ENCODE measurements at regions not wholly inside any gene's neighbourhood (a gene's known extent, or its start where the extent isn't known, plus 50 kb on each side); places are given as distances from the start of the nearest gene placed in this dataset.
A peak's percentile ranks its signal among the peaks of the same experiment; 100 is the strongest.
"Not testable (repeated sequence)": the region's sequence is repeated elsewhere in the genome, so short reads cannot be mapped to it uniquely, and the experiment has no call there.

DNA sequence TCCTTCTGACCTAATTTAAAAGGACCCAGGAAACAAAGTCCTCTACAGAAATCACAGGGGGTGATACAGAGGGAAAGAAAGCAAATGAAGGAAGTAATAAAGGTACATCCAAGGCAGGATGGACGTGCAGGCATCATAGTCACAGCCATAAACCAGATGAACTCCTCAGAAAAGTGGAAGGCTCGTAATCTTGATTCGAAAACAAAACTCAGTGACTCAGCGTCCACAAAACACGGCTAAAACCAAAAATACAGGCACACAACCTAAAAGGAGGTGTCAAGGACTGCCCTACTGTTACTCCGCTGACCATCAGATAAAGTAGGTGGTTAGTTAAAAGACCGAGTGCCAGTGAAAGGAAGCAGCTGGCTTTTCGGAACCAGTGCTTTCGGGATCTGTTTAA lies 81.5 kb downstream of the TRIM69 start:
- not testable (repeated sequence) for FAIRE-seq; DNase-seq (ENCODE audit: insufficient read length, low spot score)

DNA sequence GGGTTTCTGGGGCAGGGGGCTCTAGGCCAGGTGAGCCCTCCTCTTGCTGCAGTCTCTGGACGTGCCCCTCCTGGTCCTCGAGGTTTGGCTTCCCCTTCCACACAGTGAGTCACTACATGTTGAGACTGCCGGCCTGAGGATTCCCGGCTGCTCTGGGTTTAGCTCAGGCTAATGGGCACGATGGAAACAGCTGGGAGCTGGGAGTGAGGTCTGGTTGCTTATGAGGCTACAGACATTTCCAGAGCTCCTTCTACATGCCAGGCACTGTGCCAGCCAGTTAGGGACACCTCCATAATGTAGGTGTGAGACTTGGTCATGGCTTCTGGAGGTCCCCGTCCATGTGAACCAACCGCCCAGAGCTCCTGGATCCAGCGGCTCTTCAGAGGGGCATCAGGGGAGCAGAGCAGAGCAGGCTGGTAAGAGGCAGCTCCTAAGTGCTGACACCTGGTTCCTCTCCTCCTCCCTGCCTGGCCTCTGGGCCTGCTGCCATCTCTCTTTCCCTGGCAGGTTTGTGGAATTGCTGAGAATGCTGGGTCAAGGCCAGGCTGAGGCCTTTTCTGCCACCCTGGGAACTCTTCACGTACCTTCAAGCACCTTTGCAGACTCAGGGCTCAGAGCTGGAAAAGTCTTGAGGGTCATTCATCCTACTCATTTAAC lies 83.1 kb downstream of the TRIM69 start:
- FAIRE-seq; DNase-seq (ENCODE audit: insufficient read length, low spot score): not testable (repeated sequence)

GRCh38 chr15:44820535-44820934 lies 84.2 kb downstream of the TRIM69 start:
- DNase-seq (ENCODE audit: insufficient read length, low spot score); FAIRE-seq: not testable (repeated sequence)

- not testable (repeated sequence) for FAIRE-seq; DNase-seq (ENCODE audit: insufficient read length, low spot score)
These were observed 84.6 kb downstream of the TRIM69 start for GRCh38 chr15:44820967-44821366.

GRCh38 chr15:44824277-44825145 lies 88.2 kb downstream of the TRIM69 start:
- FAIRE-seq; DNase-seq (ENCODE audit: insufficient read length, low spot score): not testable (repeated sequence)

GRCh38 chr15:44826583-44826982 lies 90.3 kb downstream of the TRIM69 start:
- FAIRE-seq; DNase-seq (ENCODE audit: insufficient read length, low spot score): not testable (repeated sequence)

GRCh38 chr15:44828229-44828914 lies 92.0 kb downstream of the TRIM69 start:
- FAIRE-seq; DNase-seq (ENCODE audit: insufficient read length, low spot score): not testable (repeated sequence)

- not testable (repeated sequence) for DNase-seq (ENCODE audit: insufficient read length, low spot score)
These were observed 92.8 kb downstream of the TRIM69 start for GRCh38 chr15:44829150-44829549.

DNA sequence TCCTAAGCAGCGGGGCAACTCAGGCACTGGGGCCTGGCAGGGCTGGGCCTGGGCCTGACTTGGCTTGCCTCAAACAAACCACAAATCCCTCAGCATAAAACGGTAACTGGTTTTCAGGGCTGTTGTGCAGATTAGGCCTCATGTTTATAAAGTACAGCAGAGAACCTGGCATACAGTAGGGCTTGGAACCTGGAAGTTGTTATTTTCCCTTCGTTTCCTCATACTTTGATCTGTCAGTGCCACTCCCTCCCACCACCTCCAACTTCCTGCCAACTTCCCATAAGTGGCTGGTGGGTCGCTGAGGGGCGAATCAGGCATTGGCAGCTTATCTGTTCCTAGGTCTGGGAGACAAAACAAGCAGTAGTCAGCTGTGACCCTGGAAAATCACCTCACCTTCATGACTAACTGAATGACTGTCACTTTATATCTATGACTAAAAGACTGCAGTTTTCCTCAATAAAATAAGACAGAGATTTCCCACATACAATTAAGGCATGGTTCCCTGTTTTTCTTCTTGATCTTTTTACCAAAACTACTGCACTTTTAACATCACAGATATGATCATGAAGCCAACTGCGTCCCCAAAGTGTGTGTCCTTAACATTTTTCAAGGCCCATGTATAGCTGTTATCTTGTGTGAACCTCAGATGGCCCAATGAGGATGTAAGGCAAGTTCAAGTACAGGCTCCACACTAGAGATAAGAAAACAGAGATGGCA lies 94.5 kb downstream of the TRIM69 start:
- FAIRE-seq; DNase-seq (ENCODE audit: insufficient read length, low spot score): not testable (repeated sequence)

More at GRCh38 chr15:44829150-44829549, 92.8 kb downstream of the TRIM69 start:
- not testable (repeated sequence) for FAIRE-seq

GRCh38 chr15:44831409-44831741 lies 95.0 kb downstream of the TRIM69 start:
- not testable (repeated sequence) for FAIRE-seq; DNase-seq (ENCODE audit: insufficient read length, low spot score)

DNA sequence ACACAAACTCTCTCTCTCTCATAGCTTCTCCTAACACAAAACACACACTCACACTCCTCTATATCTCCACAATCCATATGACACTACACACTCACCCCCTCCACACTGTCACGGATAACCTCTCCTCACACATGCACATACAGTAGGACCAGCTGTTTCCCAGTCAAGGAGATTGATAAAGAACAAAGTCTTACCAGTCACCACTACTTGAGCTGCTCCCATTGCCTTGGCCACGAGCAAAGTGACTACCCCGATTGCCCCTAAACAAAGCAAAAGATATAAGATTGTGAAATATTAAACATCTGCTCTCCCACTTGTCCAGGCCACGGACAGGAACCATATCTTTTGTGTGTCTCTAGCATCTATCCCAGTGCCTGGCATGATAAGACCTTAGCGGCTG lies 95.8 kb downstream of the TRIM69 start:
- DNase-seq (ENCODE audit: insufficient read length, low spot score); FAIRE-seq: not testable (repeated sequence)

- DNase-seq (ENCODE audit: insufficient read length, low spot score); FAIRE-seq: not testable (repeated sequence)
These were observed 96.8 kb downstream of the TRIM69 start for GRCh38 chr15:44833081-44833480.

GRCh38 chr15:44833761-44834160 lies 97.4 kb downstream of the TRIM69 start:
- DNase-seq (ENCODE audit: insufficient read length, low spot score); FAIRE-seq: not testable (repeated sequence)

GRCh38 chr15:44835082-44835481 lies 98.8 kb downstream of the TRIM69 start:
- FAIRE-seq; DNase-seq (ENCODE audit: insufficient read length, low spot score): not testable (repeated sequence)

DNA sequence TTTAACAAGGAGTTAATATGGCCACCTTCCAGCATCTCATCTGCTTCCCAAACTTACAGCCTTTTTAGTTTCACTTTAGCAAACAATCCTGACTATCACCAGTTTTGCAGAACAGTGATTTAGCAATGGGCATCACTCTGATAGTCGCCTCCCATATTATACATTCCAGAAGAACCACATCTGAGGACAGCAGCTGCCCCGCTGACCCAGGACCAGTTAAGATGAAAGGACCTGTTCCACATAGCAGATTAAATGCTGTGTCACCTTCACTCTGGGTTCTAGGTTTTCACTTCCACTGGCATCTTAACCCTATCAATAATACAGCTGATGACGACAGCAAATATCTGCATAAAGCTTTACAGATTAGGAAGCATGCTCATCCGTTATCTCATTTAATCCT lies 99.8 kb downstream of the TRIM69 start:
- DNase-seq (ENCODE audit: insufficient read length, low spot score), result no peak
- no peak for FAIRE-seq
- no peak for TF ChIP-seq POLR2A (IDR thresholded peaks at IDR 0.05; ENCODE audit: low read depth, low read length)

DNA sequence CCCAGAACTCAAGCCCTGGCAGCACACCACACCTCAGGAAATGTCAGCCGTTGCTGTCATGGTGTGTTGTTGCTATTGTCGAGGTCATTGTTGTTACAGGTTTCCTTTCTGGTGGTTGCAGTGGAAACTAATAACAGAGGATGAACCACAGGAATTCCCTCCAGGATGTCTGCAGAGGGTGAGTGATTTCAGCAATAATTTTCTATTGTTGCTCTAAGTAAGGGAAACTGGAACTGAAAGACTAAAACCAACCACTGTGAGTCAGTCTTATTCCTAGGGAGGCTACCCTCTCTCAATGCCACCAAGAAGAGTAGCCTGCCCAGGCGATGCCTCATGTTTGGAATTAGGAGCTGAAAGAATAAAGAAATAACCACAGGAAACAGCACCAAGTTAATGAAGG lies 102.6 kb downstream of the TRIM69 start:
- peak; percentile 9 for DNase-seq (ENCODE audit: insufficient read length, low spot score)
- FAIRE-seq, result peak; percentile 90

- FAIRE-seq; DNase-seq (ENCODE audit: insufficient read length, low spot score): not testable (repeated sequence)
These were observed 105.4 kb downstream of the TRIM69 start for GRCh38 chr15:44841762-44842161.

- FAIRE-seq; DNase-seq (ENCODE audit: insufficient read length, low spot score): not testable (repeated sequence)
These were observed 106.6 kb downstream of the TRIM69 start for GRCh38 chr15:44842883-44843282.

DNA sequence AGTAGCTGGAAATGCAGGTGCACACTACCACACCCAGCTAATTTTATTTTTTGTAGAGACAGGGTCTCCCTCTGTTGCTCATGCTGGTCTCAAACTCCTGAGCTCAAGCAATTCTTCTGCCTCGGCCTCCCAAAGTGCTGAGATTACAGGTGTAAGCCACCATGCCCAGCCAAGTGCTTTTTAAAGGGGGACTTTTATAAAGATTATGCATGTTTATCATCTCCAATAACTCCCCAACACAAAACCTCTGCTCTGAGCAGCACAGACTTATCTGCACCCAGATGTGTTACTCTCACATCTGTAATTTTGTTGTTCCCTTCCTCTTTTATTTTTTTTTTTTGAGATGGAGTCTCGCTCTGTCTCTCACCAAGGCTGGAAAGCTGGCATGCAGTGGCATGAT lies 108.6 kb downstream of the TRIM69 start:
- not testable (repeated sequence) for FAIRE-seq; DNase-seq (ENCODE audit: insufficient read length, low spot score)

GRCh38 chr15:44846156-44846555 lies 109.8 kb downstream of the TRIM69 start:
- not testable (repeated sequence) for DNase-seq (ENCODE audit: insufficient read length, low spot score); FAIRE-seq

Measured in H54 (cell line).